ENCODE measurements at regions not wholly inside any gene's neighbourhood (a gene's known extent, or its start where the extent isn't known, plus 50 kb on each side); places are given as distances from the start of the nearest gene placed in this dataset.
A peak's percentile ranks its signal among the peaks of the same experiment; 100 is the strongest.
"Not testable (repeated sequence)": the region's sequence is repeated elsewhere in the genome, so short reads cannot be mapped to it uniquely, and the experiment has no call there.

DNA sequence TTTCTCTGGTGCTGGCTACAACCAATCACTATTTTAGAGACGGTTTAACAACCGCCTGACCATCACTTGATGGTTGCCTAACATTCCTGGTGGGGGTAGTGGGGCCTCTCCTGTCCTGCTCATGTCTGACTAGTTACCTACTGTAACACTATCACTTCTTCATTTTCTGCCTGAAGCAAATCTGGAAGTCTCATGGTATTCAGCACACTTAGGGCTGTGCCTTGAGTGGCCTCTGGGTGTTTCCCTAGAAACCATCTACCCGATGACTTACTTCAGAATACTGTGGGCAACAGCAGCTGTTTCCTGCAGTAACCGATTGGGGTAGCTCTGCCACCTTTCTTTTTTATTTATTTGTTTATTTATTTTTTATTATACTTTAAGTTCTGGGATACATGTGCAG is 880.1 kb upstream of the INTU start:
- H3K9me3 Mint-ChIP-seq = no peaks in the 10 kb centered on the region
- H3K36me3 Mint-ChIP-seq = no peaks in the 10 kb centered on the region
- H3K27me3 Mint-ChIP-seq = no peaks in the 10 kb centered on the region
- no peak overlapping the region for H3K27ac Mint-ChIP-seq
- DNase-seq = no peak
- no peak overlapping the region for H3K4me3 Mint-ChIP-seq
- no peak for ATAC-seq (replicated peaks)
- H3K4me1 Mint-ChIP-seq = no peaks in the 10 kb centered on the region

DNA sequence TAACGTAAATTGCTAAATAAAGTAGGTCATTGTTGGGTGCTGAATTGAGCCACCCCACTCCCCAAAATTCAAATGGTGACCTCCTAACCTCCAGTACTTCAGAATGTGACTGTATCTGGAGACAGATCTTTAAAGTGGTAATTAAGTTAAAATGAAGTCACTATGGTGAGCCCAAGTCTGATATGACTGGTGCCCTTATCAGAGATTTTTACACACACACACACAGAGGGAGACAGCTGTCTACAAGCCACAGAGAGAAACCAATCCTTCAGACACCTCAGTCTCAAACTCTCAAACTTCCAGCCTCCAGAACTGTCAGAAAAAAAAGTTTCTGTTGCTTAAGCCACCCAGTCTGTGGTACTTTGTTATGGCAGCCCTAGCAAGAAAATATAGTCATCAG is 879.2 kb upstream of the INTU start:
- H3K4me1 Mint-ChIP-seq = no peaks in the 10 kb centered on the region
- DNase-seq = no peak
- no peaks in the 10 kb centered on the region for H3K36me3 Mint-ChIP-seq
- no peaks in the 10 kb centered on the region for H3K9me3 Mint-ChIP-seq
- H3K27ac Mint-ChIP-seq = no peak overlapping the region
- H3K27me3 Mint-ChIP-seq = no peaks in the 10 kb centered on the region
- H3K4me3 Mint-ChIP-seq = no peak overlapping the region
- no peak for ATAC-seq (replicated peaks)

DNA sequence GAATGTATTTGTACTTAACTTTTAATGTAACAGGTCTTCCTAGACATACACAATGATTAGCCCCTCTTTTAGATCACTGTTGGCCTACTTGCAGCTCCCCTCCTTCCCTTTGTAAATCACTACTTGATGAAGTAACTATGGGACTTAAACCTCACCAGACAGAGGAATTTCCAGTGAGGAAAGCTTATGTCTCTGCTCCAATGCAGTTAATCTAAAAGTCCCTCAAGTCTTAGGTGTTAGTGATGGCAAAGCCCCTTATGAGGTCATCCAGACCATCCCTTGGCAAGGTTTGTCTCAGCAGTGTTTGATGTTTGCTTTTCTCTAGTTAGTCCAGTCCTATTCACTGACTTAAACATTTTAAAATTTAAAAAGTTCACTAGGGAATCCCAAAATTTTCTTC is 877.3 kb upstream of the INTU start:
- Mint-ChIP-seq H3K27ac (no peak overlapping the region), H3K36me3 (no peaks in the 10 kb centered on the region), H3K4me1 (no peaks in the 10 kb centered on the region), H3K4me3 (no peak overlapping the region), H3K27me3 (no peaks in the 10 kb centered on the region), H3K9me3 (peaks cover 0 to 4% of the 10 kb centered on the region in 2 donors)
- no peak for DNase-seq
- ATAC-seq (replicated peaks) = no peak

DNA sequence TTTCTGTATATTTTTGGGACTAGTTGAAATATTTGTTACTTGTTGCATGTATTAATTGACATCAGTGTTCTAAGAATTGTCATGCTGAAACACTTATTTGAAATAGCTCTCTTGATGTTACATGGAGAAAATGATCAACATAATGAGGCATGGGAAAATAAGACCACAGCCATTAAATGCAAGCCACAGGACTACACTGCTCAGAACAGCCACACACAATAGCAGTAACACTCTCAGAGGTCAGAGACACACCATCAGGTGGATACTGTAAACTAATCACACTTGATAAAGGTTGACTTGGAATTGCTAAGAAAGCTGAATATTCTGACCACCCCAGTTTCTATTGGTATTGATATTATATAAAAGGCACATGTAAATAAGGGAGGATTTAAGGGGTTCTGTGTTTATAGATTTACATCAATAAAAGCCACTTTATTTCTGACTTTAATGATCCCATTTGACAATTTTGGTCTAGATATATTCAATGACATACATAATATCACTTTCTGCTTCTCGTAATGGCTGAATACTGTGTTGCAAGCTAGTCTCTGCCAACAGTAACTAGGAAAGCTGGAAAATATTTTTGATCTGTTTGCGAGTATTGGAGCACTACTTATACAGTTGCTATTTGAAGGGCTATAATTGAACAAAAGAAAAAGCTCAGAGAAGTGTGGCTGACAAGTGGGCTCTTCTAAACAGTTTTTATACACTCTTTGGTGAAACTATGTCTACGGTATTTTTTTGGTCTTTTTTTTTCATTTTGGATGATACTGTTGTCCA is 876.5 kb upstream of the INTU start:
- DNase-seq (no peak), ATAC-seq (replicated peaks) (no peak)
- no peaks in the 10 kb centered on the region for H3K36me3 Mint-ChIP-seq
- H3K27ac Mint-ChIP-seq = no peak overlapping the region
- H3K4me3 Mint-ChIP-seq = no peak overlapping the region
- H3K4me1 Mint-ChIP-seq = no peaks in the 10 kb centered on the region
- no peaks in the 10 kb centered on the region for H3K27me3 Mint-ChIP-seq
- H3K9me3 Mint-ChIP-seq = peaks cover 0 to 4% of the 10 kb centered on the region in 2 donors

DNA sequence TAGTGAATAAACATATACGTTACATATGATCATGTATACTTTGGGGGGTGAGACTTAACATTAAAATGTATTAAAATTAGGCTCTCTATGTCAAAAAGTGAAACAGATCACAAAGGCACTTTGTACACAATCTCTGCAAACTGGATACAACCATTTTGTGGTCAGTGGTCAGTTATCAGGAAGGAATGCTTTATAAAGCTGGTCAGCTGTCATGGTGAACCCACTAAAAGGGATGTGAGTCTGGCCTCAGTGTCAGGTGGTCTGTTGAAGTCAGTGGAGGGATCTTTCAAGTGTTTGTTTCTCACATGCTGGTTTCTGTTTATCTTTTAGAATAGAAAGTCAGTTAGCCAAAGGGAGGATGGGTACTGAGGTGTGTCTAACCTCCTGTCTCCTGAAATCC is 875.5 kb upstream of the INTU start:
- Mint-ChIP-seq H3K27me3 (no peaks in the 10 kb centered on the region), H3K27ac (no peak overlapping the region), H3K36me3 (no peaks in the 10 kb centered on the region), H3K4me1 (no peaks in the 10 kb centered on the region), H3K9me3 (peaks cover 0 to 4% of the 10 kb centered on the region in 2 donors), H3K4me3 (no peak overlapping the region)
- ATAC-seq (replicated peaks) (no peak), DNase-seq (no peak)

DNA sequence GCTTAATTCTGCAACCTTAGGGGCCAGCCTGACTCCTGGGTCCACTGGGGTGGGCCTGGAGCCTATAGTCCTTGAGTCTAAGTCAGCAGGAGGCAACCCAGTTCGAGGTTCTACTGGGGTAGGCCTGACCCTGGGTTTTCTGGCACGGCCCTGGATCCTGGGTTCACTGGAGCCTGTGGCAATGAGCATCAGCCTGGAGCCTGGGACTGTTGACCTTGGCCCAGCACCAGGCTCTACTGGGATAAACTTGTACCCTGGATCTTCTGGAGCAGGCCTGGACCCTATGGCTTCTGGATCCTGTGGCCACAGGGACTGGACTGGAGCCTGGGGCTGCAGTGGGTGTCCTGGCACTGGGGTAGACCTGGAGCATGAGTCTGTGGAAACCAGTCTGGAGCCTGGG is 874.3 kb upstream of the INTU start:
- H3K27me3 Mint-ChIP-seq = no peaks in the 10 kb centered on the region
- H3K27ac Mint-ChIP-seq = no peak overlapping the region
- peak in 1 of 2 donors; percentile 7 for ATAC-seq (replicated peaks)
- H3K4me1 Mint-ChIP-seq = no peaks in the 10 kb centered on the region
- no peak overlapping the region for H3K4me3 Mint-ChIP-seq
- no peaks in the 10 kb centered on the region for H3K36me3 Mint-ChIP-seq
- DNase-seq = no peak
- H3K9me3 Mint-ChIP-seq = peaks cover 2 to 4% of the 10 kb centered on the region in 2 donors

DNA sequence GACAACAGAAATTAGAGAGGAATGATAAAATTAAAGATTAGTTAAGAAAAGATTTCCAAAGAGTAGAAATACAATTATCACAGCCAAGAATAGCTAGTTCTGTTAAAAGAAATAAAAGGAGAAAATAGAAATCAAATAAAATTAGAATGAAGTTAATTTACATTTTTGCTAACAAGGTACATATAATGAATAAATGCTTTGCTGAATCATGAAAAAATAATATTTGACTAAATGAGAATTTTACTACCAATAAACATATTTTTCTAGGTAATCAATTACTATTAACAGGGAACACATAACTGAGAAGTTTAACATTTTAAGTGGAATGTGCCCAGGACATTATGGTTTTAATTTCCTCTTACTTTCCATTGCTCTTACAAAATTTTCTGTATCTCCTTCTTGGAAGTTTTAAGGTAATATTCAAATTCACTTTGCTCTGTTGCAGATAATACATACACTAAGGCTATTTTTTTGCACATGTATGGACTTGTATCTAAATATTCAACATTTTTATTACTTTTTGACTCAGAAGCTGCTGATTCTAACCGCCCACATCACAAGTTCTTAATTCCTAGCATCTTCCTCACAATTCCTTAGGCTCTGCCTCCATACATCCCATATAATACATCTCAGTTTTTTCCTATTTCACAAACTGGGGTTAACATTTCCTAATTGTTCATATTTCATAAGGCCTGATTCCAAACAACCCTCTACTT is 870.7 kb upstream of the INTU start:
- Mint-ChIP-seq H3K27ac (no peak overlapping the region), H3K9me3 (peaks cover 2 to 4% of the 10 kb centered on the region in 2 donors), H3K27me3 (no peaks in the 10 kb centered on the region), H3K4me1 (no peaks in the 10 kb centered on the region), H3K36me3 (no peaks in the 10 kb centered on the region), H3K4me3 (no peak overlapping the region)
- no peak for ATAC-seq (replicated peaks)
- DNase-seq = no peak

DNA sequence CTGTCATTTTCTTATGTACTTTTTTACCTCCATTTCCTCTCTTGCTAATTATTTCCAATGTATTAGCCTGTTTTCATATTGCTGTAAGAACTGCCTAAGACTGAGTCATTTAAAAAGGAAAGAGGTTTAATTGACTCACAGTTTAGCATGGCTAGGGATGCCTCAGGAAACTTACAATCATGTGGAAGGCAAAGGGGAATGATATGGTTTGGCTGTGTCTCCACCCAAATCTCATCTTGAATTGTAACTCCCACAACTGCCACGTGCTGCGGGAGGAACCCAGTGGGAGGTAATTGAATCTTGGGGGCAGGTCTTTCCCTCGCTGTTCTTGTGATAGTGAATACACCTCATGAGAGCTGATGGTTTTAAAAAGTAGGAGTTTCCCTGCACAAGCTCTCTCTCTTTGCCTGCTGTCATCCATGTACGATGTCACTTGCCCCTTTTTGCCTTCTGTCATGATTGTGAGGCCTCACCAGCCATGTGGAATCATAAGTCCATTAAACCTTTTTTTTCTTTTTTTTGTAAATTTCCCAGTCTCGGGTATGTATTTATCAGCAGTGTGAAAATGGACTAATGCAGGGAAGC is 870.0 kb upstream of the INTU start:
- Mint-ChIP-seq H3K4me3 (no peak overlapping the region), H3K36me3 (no peaks in the 10 kb centered on the region), H3K9me3 (peaks cover 2 to 4% of the 10 kb centered on the region in 2 donors), H3K4me1 (no peaks in the 10 kb centered on the region), H3K27me3 (no peaks in the 10 kb centered on the region), H3K27ac (no peak overlapping the region)
- no peak for DNase-seq
- ATAC-seq (replicated peaks) = no peak

DNA sequence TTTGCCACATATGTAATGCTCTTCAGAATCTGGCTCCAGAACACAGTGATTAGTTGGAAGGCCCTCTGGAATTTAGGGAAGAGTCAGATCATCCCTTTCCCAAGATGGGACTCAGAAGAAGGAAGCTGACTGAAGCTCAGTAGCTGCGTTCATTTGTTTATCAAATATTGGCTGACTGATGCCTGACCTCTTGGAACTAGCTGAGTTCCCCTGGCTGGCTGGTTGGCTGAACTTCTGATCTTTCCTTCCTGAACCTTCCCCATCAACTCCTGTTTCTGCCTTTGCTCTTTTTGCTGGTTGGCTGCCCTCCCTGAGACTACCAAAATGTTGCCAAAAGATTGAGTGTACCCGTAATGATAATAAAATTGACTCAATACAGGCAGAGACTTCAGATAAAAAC is 866.5 kb upstream of the INTU start:
- ATAC-seq (replicated peaks) (no peak), DNase-seq (no peak)
- Mint-ChIP-seq H3K27ac (no peak overlapping the region), H3K4me3 (no peak overlapping the region), H3K27me3 (no peaks in the 10 kb centered on the region), H3K9me3 (peaks cover 0 to 5% of the 10 kb centered on the region in 2 donors), H3K4me1 (no peaks in the 10 kb centered on the region), H3K36me3 (no peaks in the 10 kb centered on the region)

DNA sequence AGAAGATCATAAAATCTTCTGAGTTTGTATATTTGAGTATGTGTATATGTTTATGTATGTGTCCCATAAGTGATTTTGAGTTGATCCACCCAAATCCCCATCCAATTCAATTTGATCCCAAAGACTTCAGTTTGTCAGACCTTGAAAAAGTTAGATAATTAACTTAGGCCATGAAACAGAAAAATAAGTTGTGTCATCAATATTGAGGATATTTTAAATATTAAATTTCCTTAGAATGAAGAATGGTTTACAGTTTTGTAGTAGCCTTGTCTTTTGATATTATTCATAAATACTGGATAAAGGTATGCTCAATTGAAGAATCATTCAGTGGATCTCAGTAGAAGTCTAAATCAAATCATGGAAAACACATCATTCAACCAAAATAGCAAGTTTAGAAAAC is 864.4 kb upstream of the INTU start:
- Mint-ChIP-seq H3K4me1 (no peaks in the 10 kb centered on the region), H3K9me3 (peaks cover 0 to 3% of the 10 kb centered on the region in 2 donors), H3K36me3 (no peaks in the 10 kb centered on the region), H3K27ac (no peak overlapping the region), H3K27me3 (no peaks in the 10 kb centered on the region), H3K4me3 (no peak overlapping the region)
- DNase-seq (no peak), ATAC-seq (replicated peaks) (no peak)

DNA sequence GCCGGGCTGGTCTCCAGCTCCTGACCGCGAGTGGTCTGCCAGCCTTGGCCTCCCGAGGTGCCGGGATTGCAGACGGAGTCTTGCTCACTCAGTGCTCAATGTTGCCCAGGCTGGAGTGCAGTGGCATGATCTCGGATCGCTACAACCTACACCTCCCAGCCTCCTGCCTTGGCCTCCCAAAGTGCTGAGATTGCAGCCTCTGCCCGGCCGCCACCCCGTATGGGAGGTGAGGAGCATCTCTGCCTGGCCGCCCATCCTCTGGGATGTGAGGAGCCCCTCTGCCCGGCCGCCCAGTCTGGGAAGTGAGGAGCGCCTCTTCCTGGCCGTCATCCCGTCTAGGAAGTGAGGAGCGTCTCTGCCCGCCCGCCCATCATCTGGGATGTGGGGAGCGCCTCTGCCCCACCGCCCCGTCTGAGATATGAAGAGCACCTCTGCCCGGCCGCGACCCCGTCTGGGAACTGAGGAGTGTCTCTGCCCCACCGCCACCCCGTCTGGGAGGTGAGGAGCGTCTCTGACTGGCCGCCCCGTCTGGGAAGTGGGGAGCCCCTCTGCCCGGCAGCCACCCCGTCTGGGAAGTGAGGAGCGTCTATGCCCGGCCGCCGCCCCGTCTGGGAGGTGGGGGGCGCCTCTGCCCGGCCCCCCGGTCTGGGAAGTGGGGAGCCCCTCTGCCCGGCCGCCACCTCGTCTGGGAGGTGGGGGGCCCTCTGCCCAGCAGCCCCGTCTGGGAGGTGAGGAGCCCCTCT is 861.8 kb upstream of the INTU start:
- H3K9me3 Mint-ChIP-seq; ATAC-seq (replicated peaks); H3K27ac Mint-ChIP-seq; H3K4me1 Mint-ChIP-seq; H3K4me3 Mint-ChIP-seq; H3K27me3 Mint-ChIP-seq; DNase-seq; H3K36me3 Mint-ChIP-seq: not testable (repeated sequence)

DNA sequence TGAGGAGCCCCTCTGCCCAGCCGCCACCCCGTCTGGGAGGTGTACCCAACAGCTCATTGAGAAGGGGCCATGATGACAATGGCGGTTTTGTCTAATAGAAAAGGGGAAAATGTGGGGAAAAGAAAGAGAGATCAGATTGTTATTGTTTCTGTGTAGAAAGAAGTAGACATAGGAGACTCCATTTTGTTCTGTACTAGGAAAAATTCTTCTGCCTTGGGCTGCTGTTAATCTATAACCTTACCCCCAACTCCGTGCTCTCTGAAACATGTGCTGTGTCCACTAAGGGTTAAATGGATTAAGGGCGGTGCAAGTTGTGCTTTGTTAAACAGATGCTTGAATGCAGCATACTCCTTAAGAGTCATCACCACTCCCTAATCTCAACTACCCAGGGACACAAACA is 861.1 kb upstream of the INTU start:
- ATAC-seq (replicated peaks); DNase-seq; H3K4me1 Mint-ChIP-seq; H3K27ac Mint-ChIP-seq; H3K9me3 Mint-ChIP-seq; H3K4me3 Mint-ChIP-seq; H3K27me3 Mint-ChIP-seq; H3K36me3 Mint-ChIP-seq: not testable (repeated sequence)

DNA sequence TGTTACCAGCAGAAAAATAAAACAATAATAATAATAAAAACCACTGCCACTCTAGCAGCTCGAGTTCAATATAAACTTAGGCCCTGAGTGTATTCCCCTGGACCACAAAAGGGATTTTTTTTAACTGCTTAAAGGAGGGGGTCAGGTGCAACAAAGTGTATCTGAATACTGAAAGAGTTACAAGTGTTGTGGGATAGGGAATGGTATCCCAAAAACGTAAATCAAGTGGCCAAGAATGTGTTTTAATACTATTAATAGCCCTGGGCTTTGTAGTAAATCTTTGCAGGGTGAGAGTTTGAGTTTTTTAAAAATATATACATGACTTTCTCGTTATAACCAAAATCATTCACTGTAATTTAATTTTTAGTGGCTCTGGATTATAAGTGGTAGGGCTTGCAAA is 860.1 kb upstream of the INTU start:
- Mint-ChIP-seq H3K27ac (no peak overlapping the region), H3K9me3 (peaks cover 0 to 3% of the 10 kb centered on the region in 2 donors), H3K4me1 (no peaks in the 10 kb centered on the region), H3K4me3 (no peak overlapping the region), H3K36me3 (no peaks in the 10 kb centered on the region), H3K27me3 (no peaks in the 10 kb centered on the region)
- ATAC-seq (replicated peaks) = no peak
- no peak for DNase-seq

DNA sequence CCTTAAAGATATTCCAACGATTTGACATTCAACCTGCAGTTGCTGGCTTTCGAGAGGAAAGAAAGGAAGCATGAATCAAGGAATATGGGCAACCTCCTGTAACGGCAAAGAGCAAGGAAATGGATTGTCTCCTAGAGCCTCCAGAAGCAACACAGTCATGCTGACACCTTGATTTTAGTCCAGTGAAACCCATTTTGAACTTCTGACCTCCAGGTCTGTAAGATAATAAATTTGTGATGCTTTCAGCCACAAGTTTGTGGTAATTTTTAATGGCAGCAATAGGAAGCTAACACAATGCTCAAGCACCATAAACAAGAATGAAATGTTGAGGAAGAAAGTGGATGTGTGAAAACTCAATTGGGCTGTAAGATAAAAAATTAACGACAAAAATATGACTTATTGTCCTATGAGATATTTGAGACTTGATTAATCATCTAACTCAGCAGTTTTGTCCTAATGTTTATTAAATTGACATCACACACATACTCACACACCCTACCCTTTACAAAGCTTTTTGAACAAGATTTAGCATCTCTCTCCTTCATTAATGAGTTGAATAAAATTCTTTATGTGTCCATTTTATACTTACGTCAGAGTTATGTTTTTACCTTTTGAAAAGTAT is 857.2 kb upstream of the INTU start:
- H3K4me3 Mint-ChIP-seq = no peak overlapping the region
- DNase-seq (no peak), ATAC-seq (replicated peaks) (no peak)
- H3K27me3 Mint-ChIP-seq = no peaks in the 10 kb centered on the region
- no peaks in the 10 kb centered on the region for H3K36me3 Mint-ChIP-seq
- H3K9me3 Mint-ChIP-seq = peaks cover 0 to 2% of the 10 kb centered on the region in 2 donors
- no peak overlapping the region for H3K27ac Mint-ChIP-seq
- H3K4me1 Mint-ChIP-seq = no peaks in the 10 kb centered on the region
